Brain microvascular endothelial cell (primary cell): ENCODE measurements at regions not wholly inside any gene's neighbourhood (a gene's known extent, or its start where the extent isn't known, plus 50 kb on each side); places are given as distances from the start of the nearest gene placed in this dataset.

ENCODE experiments used
- DNase-seq: peaks from one replicate; pipeline ENCODE4 v3.0.0-alpha.2; 2020
- H3K27ac ChIP-seq: fragments of 250-450 bp; sonication (Bioruptor Pico); 2 replicates; pipeline ENCODE4 v1.5.1; 2020; ENCODE audit warnings: mild to moderate bottlenecking, moderate library complexity
- H3K27me3 ChIP-seq: fragments of 250-450 bp; sonication (Bioruptor Pico); replicated peaks from 2 replicates; pipeline ENCODE4 v1.5.1; 2020; ENCODE audit warnings: mild to moderate bottlenecking
- H3K36me3 ChIP-seq: fragments of 250-450 bp; sonication (Bioruptor Pico); replicated peaks from 2 replicates; pipeline ENCODE4 v1.5.1; 2020; ENCODE audit warnings: mild to moderate bottlenecking
- H3K4me3 ChIP-seq: 2 replicates; pipeline ENCODE4 v1.5.1; 2011; ENCODE audit warnings: low read depth, mild to moderate bottlenecking, control low read depth, low read length, moderate library complexity
- CTCF ChIP-seq: IDR thresholded peaks from 2 replicates; pipeline ENCODE4 v1.5.1; 2011; ENCODE audit warnings: low read depth, mild to moderate bottlenecking, moderate library complexity, low read length, control low read depth, inconsistent platforms; ENCODE audit errors: missing control alignments
- in situ Hi-C: cut with HindIII; loops from 2 replicates; pipeline ENCODE4 v1.10.0; 2017; ENCODE audit warnings: low sequenced_read_pairs, low pct_ligation_motif_present

- no peak for DNase-seq
- Histone ChIP-seq H3K27me3 (no peaks in the 10 kb centered on the region), H3K4me3 (no peak overlapping the region), H3K36me3 (no peaks in the 10 kb centered on the region), H3K27ac (no peak overlapping the region)
- TF ChIP-seq CTCF = no peak
- in situ Hi-C loops = no loop called here
These were observed 225.8 kb downstream of the UQCRFS1 start for GRCh38 chr19:28987177-28987576.

GRCh38 chr19:28985201-28985600, 227.8 kb downstream of the UQCRFS1 start:
- in situ Hi-C loops = no loop called here
- H3K36me3 ChIP-seq = no peaks in the 10 kb centered on the region
- H3K27ac ChIP-seq = no peak overlapping the region
- H3K4me3 ChIP-seq = no peak overlapping the region
- no peak for DNase-seq
- no peak for TF ChIP-seq CTCF
- no peaks in the 10 kb centered on the region for H3K27me3 ChIP-seq

GRCh38 chr19:28984315-28984714, 228.6 kb downstream of the UQCRFS1 start:
- in situ Hi-C loops = no loop called here
- H3K36me3 ChIP-seq = no peaks in the 10 kb centered on the region
- H3K27me3 ChIP-seq = no peaks in the 10 kb centered on the region
- H3K27ac ChIP-seq = no peak overlapping the region
- no peak for DNase-seq
- no peak for TF ChIP-seq CTCF
- no peak overlapping the region for H3K4me3 ChIP-seq

- Histone ChIP-seq H3K27me3 (no peaks in the 10 kb centered on the region), H3K27ac (no peak overlapping the region), H3K4me3 (no peak overlapping the region), H3K36me3 (no peaks in the 10 kb centered on the region)
- in situ Hi-C loops = no loop called here
- no peak for TF ChIP-seq CTCF
- no peak for DNase-seq
These were observed 229.5 kb downstream of the UQCRFS1 start for GRCh38 chr19:28983430-28983829.

GRCh38 chr19:28981994-28982393, 231.0 kb downstream of the UQCRFS1 start:
- Histone ChIP-seq H3K36me3 (no peaks in the 10 kb centered on the region), H3K27me3 (no peaks in the 10 kb centered on the region), H3K27ac (no peak overlapping the region), H3K4me3 (no peak overlapping the region)
- TF ChIP-seq CTCF = no peak
- no peak for DNase-seq
- in situ Hi-C loops = no loop called here

GRCh38 chr19:28981518-28981917, 231.4 kb downstream of the UQCRFS1 start:
- in situ Hi-C loops = no loop called here
- no peak overlapping the region for H3K27ac ChIP-seq
- no peaks in the 10 kb centered on the region for H3K27me3 ChIP-seq
- H3K36me3 ChIP-seq = no peaks in the 10 kb centered on the region
- no peak for TF ChIP-seq CTCF
- no peak for DNase-seq
- no peak overlapping the region for H3K4me3 ChIP-seq
